Cardiac fibroblast (primary cell): ENCODE measurements at regions not wholly inside any gene's neighbourhood (a gene's known extent, or its start where the extent isn't known, plus 50 kb on each side); places are given as distances from the start of the nearest gene placed in this dataset.

Experiments
- DNase-seq, 2 donors: peaks; one replicate each; pipeline versions ENCODE4 v3.0.0 to v3.0.0-alpha.2; 2010; ENCODE audit warnings: low read depth in 2 of 2
- H3K4me3 ChIP-seq, 2 donors: replicated peaks in 1 of 2; 1 replicate in 1 of 2; 2 replicates in 1 of 2; pipeline ENCODE4 v1.5.1; 2011; ENCODE audit warnings: low read depth in 2 of 2, low read length in 2 of 2, mild to moderate bottlenecking in 2 of 2, moderate library complexity in 1 of 2
- CTCF ChIP-seq: IDR thresholded peaks from one replicate; pipeline ENCODE4 v1.5.1; 2011; ENCODE audit warnings: low read depth, mild to moderate bottlenecking, low read length, inconsistent platforms

GRCh38 chr5:17388717-17389116, 109.3 kb upstream of the TAF11L2 start:
- TF ChIP-seq CTCF, result no peak
- no peak overlapping the region for H3K4me3 ChIP-seq
- DNase-seq, result no peak

GRCh38 chr5:17394086-17394485, 103.9 kb upstream of the TAF11L2 start:
- H3K4me3 ChIP-seq, result no peak overlapping the region
- no peak for DNase-seq
- TF ChIP-seq CTCF, result no peak

- H3K4me3 ChIP-seq, result no peak overlapping the region
- no peak for DNase-seq
- no peak for TF ChIP-seq CTCF
These were observed 102.7 kb upstream of the TAF11L2 start for GRCh38 chr5:17395106-17395880.

GRCh38 chr5:17396247-17396646, 101.8 kb upstream of the TAF11L2 start:
- no peak overlapping the region for H3K4me3 ChIP-seq
- no peak for TF ChIP-seq CTCF
- DNase-seq, result peak in 1 of 2 donors; percentile 19

GRCh38 chr5:17398431-17398830, 99.6 kb upstream of the TAF11L2 start:
- peak; percentile 64 to 84 for DNase-seq
- no peak overlapping the region for H3K4me3 ChIP-seq
- TF ChIP-seq CTCF, result no peak

GRCh38 chr5:17398866-17399835, 98.9 kb upstream of the TAF11L2 start:
- H3K4me3 ChIP-seq, result no peak overlapping the region
- TF ChIP-seq CTCF, result no peak

More at GRCh38 chr5:17398866-17399835, 98.9 kb upstream of the TAF11L2 start:
- DNase-seq, result no peak
